ENCODE measurements at regions not wholly inside any gene's neighbourhood (a gene's known extent, or its start where the extent isn't known, plus 50 kb on each side); places are given as distances from the start of the nearest gene placed in this dataset.

- no peak for TF ChIP-seq YY1 (IDR thresholded peaks at IDR 0.05; ENCODE audit: low read depth)
- no peak for TF ChIP-seq REST (IDR thresholded peaks at IDR 0.05; ENCODE audit: low read depth, low read length)
These were observed 593.4 kb upstream of the CDH4 start for GRCh38 chr20:60658681-60659080.

All from SK-N-SH (cell line).